Right lobe of liver (tissue), 6 donors: ENCODE measurements at regions not wholly inside any gene's neighbourhood (a gene's known extent, or its start where the extent isn't known, plus 50 kb on each side); places are given as distances from the start of the nearest gene placed in this dataset.

Experiments used
- ATAC-seq, 4 donors: fragments of 200-7000 bp; cut with Tn5 transposase; one replicate each; pipeline ENCODE4 v1.9.1; 2020; ENCODE audit warnings: mild to moderate bottlenecking in 4 of 4, moderate library complexity in 4 of 4
- DNase-seq, 3 donors: peaks; one replicate each; pipeline ENCODE4 v3.0.0-alpha.2; 2020
- H3K27ac ChIP-seq, 3 donors: fragments of 200-600 bp; one replicate each; pipeline ENCODE4 v1.8.0; 2022
- H3K27me3 ChIP-seq, 2 donors: fragments of 200-600 bp; one replicate each; pipeline ENCODE4 v1.8.0; 2022
- H3K36me3 ChIP-seq, 4 donors: fragments of 200-600 bp; sonication (generic) in 1 of 4; one replicate each; pipeline versions ENCODE4 v1.5.1 to v1.8.0; 2017 to 2022; ENCODE audit warnings: control low read depth in 1 of 4
- H3K4me1 ChIP-seq, 4 donors: fragments of 200-600 bp; sonication (generic) in 1 of 4; one replicate each; pipeline versions ENCODE4 v1.5.1 to v1.8.0; 2017 to 2022; ENCODE audit warnings: control low read depth in 1 of 4
- H3K4me3 ChIP-seq, 3 donors: fragments of 200-600 bp; one replicate each; pipeline ENCODE4 v1.8.0; 2022
- H3K9me3 ChIP-seq, 4 donors: fragments of 200-600 bp; sonication (generic) in 1 of 4; one replicate each; pipeline versions ENCODE4 v1.5.1 to v1.8.0; 2017 to 2022; ENCODE audit warnings: control low read depth in 1 of 4
- POLR2A ChIP-seq: fragments of 450-650 bp; IDR thresholded peaks from one replicate; pipeline ENCODE4 v1.6.1; 2017; ENCODE audit warnings: antibody characterized with exemption, mild to moderate bottlenecking
- WGBS: methylation state at CpG from one replicate; pipeline ENCODE4 v1.1.6; 2018; ENCODE audit warnings: low coverage, low lambda C conversion rate; ENCODE audit not compliant: insufficient coverage; ENCODE audit errors: missing lambda C conversion rate; 5-methylcytosine and 5-hydroxymethylcytosine counted together
- intact Hi-C, 2 donors: fragments of 100-400 bp; cut with DNase I; formaldehyde crosslinking; loops; one replicate each; pipeline versions ENCODE4 v1.11.2 to v1.14.1; 2022
- TF ChIP-seq, protein P1 (sequence below), 4 donors: fragments of 200-600 bp in 3 of 4; fragments of 450-650 bp in 1 of 4; IDR thresholded peaks; one replicate each; pipeline versions ENCODE4 v1.5.1 to v1.8.0; 2016 to 2022; ENCODE audit warnings: antibody characterized with exemption in 4 of 4, mild to moderate bottlenecking in 2 of 4
- donor health status: DM: no; HTN: yes; CAD: no.
- donor health status: DM: no; HTN: no; CAD: no.
- donor health status: DM: no; HTN: no; CAD: no.
- donor health status: DM: no; HTN: yes; CAD: no.
- donor health status: DM: no; HTN: yes; CAD: no.

DNA sequence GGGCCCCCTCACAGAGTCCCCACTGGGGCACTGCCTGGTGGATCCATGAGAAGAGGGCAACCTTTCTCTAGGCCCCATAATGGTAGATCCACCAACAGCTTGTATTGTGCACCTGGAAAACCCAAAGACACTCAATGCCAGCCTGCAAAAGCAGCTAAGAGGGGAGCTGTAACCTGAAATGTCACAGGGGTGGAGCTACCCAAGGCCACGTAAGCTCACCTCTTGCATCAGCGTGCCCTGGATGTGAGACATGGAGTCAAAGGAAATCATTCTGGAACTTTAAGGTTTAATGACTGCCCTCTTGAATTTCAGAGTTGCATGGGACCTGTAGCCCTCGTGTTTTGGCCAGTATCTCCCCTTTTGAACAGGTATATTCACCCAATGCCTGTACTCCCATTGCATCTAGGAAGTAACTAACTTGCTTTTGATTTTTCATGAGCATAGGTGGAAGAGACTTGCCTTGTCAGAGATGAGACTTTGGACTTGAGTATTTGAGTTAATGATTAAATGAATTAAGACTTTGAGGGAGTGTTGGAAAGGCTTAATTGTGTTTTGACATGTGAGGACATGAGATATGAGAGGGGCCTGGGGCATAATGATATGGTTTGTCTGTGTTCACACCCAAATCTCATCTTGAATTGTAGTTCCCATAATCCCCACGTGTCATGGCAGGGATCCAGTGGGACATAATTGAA lies 900.9 kb upstream of the ROBO1 start:
- no peaks in the 10 kb centered on the region for H3K9me3 ChIP-seq

DNA sequence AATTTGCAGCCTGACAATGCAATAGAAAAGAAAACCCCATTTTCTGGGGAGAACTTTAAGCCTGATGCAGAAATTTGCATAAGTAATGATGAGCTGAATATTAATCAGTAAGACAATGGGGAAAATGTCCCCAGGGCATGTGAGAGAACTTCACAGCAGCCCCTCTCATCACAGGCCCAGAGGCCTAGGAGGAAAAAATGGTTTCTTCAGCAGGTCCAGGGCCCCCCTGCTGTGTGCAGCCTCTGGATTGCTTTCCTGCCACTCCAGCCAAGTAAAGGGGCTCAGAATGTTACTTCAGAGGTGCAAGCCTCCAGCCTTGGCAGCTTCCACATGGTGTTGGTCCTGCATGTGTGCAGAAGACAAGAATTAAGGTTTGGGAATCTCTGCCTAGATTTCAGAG lies 900.3 kb upstream of the ROBO1 start:
- intact Hi-C loops = no loop called here
- H3K36me3 ChIP-seq = no peaks in the 10 kb centered on the region
- DNase-seq (no peak), ATAC-seq (no peak)
- no peak overlapping the region for H3K27ac ChIP-seq
- H3K27me3 ChIP-seq = no peaks in the 10 kb centered on the region
- no peaks in the 10 kb centered on the region for H3K4me1 ChIP-seq
- TF ChIP-seq, protein P1, sequence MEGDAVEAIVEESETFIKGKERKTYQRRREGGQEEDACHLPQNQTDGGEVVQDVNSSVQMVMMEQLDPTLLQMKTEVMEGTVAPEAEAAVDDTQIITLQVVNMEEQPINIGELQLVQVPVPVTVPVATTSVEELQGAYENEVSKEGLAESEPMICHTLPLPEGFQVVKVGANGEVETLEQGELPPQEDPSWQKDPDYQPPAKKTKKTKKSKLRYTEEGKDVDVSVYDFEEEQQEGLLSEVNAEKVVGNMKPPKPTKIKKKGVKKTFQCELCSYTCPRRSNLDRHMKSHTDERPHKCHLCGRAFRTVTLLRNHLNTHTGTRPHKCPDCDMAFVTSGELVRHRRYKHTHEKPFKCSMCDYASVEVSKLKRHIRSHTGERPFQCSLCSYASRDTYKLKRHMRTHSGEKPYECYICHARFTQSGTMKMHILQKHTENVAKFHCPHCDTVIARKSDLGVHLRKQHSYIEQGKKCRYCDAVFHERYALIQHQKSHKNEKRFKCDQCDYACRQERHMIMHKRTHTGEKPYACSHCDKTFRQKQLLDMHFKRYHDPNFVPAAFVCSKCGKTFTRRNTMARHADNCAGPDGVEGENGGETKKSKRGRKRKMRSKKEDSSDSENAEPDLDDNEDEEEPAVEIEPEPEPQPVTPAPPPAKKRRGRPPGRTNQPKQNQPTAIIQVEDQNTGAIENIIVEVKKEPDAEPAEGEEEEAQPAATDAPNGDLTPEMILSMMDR (IDR thresholded peaks at IDR 0.05) = no peak
- TF ChIP-seq POLR2A = no peak
- no peak overlapping the region for H3K4me3 ChIP-seq
- H3K9me3 ChIP-seq = no peaks in the 10 kb centered on the region

More for the DNA sequence above, 900.9 kb upstream of the ROBO1 start:
- ATAC-seq (peak in 2 of 4 donors; percentile 39 to 47), DNase-seq (no peak)
- H3K36me3 ChIP-seq = no peaks in the 10 kb centered on the region
- H3K27me3 ChIP-seq = no peaks in the 10 kb centered on the region
- H3K4me3 ChIP-seq = no peak overlapping the region
- no peak overlapping the region for H3K27ac ChIP-seq
- 44% methylated on average over 1 of the region's 4 CpGs for WGBS
- no peaks in the 10 kb centered on the region for H3K4me1 ChIP-seq
- TF ChIP-seq, protein P1 (IDR thresholded peaks at IDR 0.05) = no peak
- TF ChIP-seq POLR2A = no peak
- intact Hi-C loops = no loop called here

DNA sequence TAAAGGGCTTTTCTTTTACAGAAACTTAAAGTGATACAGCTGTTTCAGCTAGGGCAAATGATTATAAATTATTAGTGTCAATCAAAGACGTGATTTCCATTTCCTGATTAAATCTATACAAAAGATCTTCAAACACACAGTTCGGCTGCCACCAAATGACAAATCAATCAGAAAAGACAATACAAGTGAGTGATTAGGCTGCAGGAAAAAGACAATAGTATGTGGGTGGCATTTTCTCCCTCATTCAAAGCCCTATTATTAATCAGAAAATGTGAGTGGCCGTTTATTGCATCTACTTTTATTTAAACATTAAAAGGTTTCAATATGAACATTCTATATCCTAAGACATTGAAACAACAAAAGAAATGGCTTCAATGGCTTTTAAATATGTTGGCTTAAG lies 895.6 kb upstream of the ROBO1 start:
- no peak overlapping the region for H3K4me3 ChIP-seq
- 28% methylated on average over 3 of the region's 3 CpGs for WGBS
- no peaks in the 10 kb centered on the region for H3K36me3 ChIP-seq
- H3K27me3 ChIP-seq = no peaks in the 10 kb centered on the region
- TF ChIP-seq, protein P1 (IDR thresholded peaks at IDR 0.05) = no peak
- no peak for TF ChIP-seq POLR2A
- H3K9me3 ChIP-seq = no peaks in the 10 kb centered on the region
- intact Hi-C loops = no loop called here
- ATAC-seq = no peak
- H3K4me1 ChIP-seq = no peaks in the 10 kb centered on the region
- H3K27ac ChIP-seq = no peak overlapping the region
- DNase-seq = no peak

DNA sequence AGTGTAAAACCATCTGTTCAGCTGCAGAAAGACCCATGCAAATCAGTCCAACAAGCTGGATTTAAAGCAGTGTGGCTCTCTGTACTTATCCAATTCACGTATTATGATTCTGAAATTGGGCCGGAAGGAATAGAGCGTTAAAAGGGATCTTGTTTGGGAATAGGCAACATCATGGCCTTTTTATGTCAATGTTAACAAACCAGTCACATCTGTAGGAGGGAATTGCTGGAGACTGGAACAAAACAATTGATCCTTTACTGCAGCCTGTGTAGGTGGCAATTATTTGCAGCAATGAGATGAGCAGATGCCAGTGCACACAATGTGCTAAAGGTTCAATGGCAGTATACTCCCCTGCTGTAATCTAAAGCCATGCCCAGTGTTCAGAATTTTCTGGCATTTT lies 887.4 kb upstream of the ROBO1 start:
- Histone ChIP-seq H3K27me3 (no peaks in the 10 kb centered on the region), H3K36me3 (no peaks in the 10 kb centered on the region), H3K27ac (no peak overlapping the region), H3K4me1 (no peaks in the 10 kb centered on the region), H3K9me3 (no peaks in the 10 kb centered on the region), H3K4me3 (no peak overlapping the region)
- DNase-seq (no peak), ATAC-seq (no peak)
- WGBS = 68% methylated on average over 3 of the region's 3 CpGs
- TF ChIP-seq, protein P1 (IDR thresholded peaks at IDR 0.05) = no peak
- no peak for TF ChIP-seq POLR2A
- intact Hi-C loops = no loop called here

DNA sequence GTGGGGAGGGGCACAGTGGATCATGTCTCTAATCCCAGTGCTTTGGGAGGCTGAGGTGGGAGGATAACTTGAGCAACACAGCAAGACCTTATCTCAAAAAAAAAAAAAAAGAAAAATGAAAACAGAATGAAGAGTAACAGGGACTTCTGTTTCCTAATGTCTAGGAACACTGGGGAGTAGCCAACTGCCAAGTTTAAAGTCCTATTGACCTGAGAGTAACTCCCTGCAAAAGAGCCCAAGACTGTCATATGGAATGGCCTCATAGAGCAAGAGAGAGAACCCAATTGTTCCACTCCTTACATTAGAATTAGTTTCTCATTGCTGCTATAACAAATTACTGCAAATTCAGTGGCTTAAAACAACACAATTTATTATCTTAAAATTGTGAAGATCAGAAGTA lies 881.4 kb upstream of the ROBO1 start:
- Histone ChIP-seq H3K4me1 (no peaks in the 10 kb centered on the region), H3K9me3 (no peaks in the 10 kb centered on the region), H3K27me3 (no peaks in the 10 kb centered on the region), H3K27ac (no peak overlapping the region), H3K4me3 (no peak overlapping the region), H3K36me3 (no peaks in the 10 kb centered on the region)
- TF ChIP-seq, protein P1 (IDR thresholded peaks at IDR 0.05) = no peak
- TF ChIP-seq POLR2A = no peak
- intact Hi-C loops = no loop called here
- no peak for DNase-seq
- ATAC-seq = peak in 1 of 4 donors; percentile 52
